GM12878 (cell line): ENCODE measurements at regions not wholly inside any gene's neighbourhood (a gene's known extent, or its start where the extent isn't known, plus 50 kb on each side); places are given as distances from the start of the nearest gene placed in this dataset.

Experiments
- CTCF ChIP-seq, 3 experiments: IDR thresholded peaks in 2 of 3; conservative IDR thresholded peaks in 1 of 3; 2 replicates each; pipeline ENCODE4 v1.5.1; 2011; ENCODE audit warnings: low read depth in 3 of 3, low read length in 3 of 3, mild to moderate bottlenecking in 3 of 3, control low read depth in 2 of 3, moderate library complexity in 2 of 3, inconsistent platforms in 1 of 3, mixed read lengths in 1 of 3; ENCODE audit not compliant: control insufficient read depth in 2 of 3, insufficient read depth in 1 of 3; ENCODE audit errors: extremely low read depth in 1 of 3
- KDM1A ChIP-seq: fragments of 200-600 bp; sonication (generic); IDR thresholded peaks from 2 replicates; pipeline ENCODE4 v1.6.1; 2016; ENCODE audit warnings: borderline replicate concordance

- TF ChIP-seq CTCF (IDR thresholded peaks at IDR 0.05 in 2 of 3, conservative IDR thresholded peaks at IDR 0.05 in 1 of 3; ENCODE audit: control insufficient read depth in 2 of 3, extremely low read depth in 1 of 3, insufficient read depth in 1 of 3, low read depth in 3 of 3, low read length in 3 of 3), result no peak
- no peak for TF ChIP-seq KDM1A
Observed at GRCh38 chr2:208726242-208726641, 319.6 kb downstream of the PTH2R start.
